ENCODE measurements at regions not wholly inside any gene's neighbourhood (a gene's known extent, or its start where the extent isn't known, plus 50 kb on each side); places are given as distances from the start of the nearest gene placed in this dataset.

GRCh38 chr1:8169364-8170058, 143.4 kb upstream of the ERRFI1 start:
- no peak overlapping the region for H3K4me3 ChIP-seq (ENCODE audit: low read depth, low read length)
- no peak for TF ChIP-seq CTCF (IDR thresholded peaks at IDR 0.05; ENCODE audit: insufficient read depth, low read depth, low read length)
- no peaks in the 10 kb centered on the region for H3K27me3 ChIP-seq (ENCODE audit: control insufficient read depth, insufficient read depth, low read length)
- H3K36me3 ChIP-seq (ENCODE audit: control insufficient read depth, insufficient read depth, low read length), result no peaks in the 10 kb centered on the region
- CTCF ChIA-PET, result interaction anchor here (1.2 kb wide), 3 partner anchors 10 to 154 kb away, joined by 3 to 4 read pairs (median 3); no protein-coding TSS in a partner anchor
- POLR2A ChIA-PET, result no interaction called here
- peak; percentile 53 for DNase-seq (ENCODE audit: low read depth)

GRCh38 chr1:8167936-8168335, 141.8 kb upstream of the ERRFI1 start:
- Histone ChIP-seq H3K27me3 (ENCODE audit: control insufficient read depth, insufficient read depth, low read length) (no peaks in the 10 kb centered on the region), H3K4me3 (ENCODE audit: low read depth, low read length) (no peak overlapping the region), H3K36me3 (ENCODE audit: control insufficient read depth, insufficient read depth, low read length) (no peaks in the 10 kb centered on the region)
- no peak for TF ChIP-seq CTCF (IDR thresholded peaks at IDR 0.05; ENCODE audit: insufficient read depth, low read depth, low read length)
- DNase-seq (ENCODE audit: low read depth), result no peak
- ChIA-PET CTCF (interaction anchor here (0.8 to 1.3 kb wide), 3 partner anchors 12 to 32 kb away, joined by 3 to 7 read pairs (median 3); no protein-coding TSS in a partner anchor), POLR2A (no interaction called here)

DNA sequence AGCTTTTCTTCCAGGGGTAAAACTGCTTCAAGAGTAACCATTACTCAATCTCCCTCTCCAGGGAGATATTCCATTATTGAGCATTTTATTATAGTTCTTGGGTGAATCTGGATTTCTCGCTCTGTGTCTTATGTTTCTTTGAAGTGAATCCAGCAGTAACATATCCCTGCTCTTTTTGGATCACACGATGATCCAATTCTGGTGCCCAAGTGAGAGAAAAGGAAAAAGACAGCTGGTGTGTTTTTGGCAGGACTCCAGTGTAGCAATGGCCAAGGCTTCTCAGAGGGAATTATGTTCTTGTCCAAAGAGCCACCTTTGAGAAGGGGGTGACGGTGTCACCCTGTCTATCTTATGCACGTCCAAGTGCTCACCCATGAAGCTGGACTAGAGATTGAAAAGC, 140.3 kb upstream of the ERRFI1 start:
- CTCF ChIA-PET, result interaction anchor here (1.3 kb wide), 1 partner anchor 10 kb away, joined by 4 read pairs; no protein-coding TSS in a partner anchor
- POLR2A ChIA-PET, result no interaction called here
- Histone ChIP-seq H3K36me3 (ENCODE audit: control insufficient read depth, insufficient read depth, low read length) (no peaks in the 10 kb centered on the region), H3K4me3 (ENCODE audit: low read depth, low read length) (no peak overlapping the region), H3K27me3 (ENCODE audit: control insufficient read depth, insufficient read depth, low read length) (0 out of 2 replicates have a peak, but pooled peaks cover 2% of the 10 kb centered on the region)
- DNase-seq (ENCODE audit: low read depth), result no peak
- TF ChIP-seq CTCF (IDR thresholded peaks at IDR 0.05; ENCODE audit: insufficient read depth, low read depth, low read length), result no peak

DNA sequence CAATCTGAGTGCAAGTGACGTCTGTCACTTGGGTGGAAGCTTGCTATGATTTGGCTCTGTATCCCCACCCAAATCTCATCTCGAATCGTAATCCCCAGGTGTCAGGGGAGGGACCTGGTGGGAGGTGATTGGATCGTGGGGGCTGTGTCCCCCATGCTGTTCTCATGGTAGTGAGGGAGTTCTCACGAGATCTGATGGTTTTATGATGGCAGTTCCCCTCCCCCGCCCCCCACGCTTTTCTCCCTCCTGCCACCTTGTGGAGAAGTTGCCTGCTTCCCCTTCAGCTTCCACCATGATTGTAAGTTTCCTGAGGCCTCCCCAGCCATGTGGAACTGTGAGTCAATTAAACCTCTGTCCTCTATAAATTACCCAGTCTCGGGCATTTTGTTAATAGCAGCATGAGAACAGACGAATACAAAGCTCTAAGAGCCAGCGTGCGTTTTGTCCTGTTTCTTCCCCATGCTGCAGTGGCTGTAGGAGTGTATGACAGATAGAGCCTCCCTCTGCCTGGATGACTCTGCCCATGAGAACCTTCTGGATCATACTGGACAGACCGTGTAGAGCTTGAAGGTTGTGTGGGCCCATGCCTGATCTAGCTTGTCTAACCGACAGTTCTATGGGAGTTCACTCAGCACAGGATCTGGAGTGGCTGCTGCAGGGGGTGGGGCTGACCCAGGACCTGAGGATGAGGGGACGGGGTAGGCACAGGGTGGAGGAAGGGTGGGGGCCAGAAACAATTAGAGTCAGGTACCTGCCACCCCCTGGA, 139.7 kb upstream of the ERRFI1 start:
- DNase-seq (ENCODE audit: low read depth), result no peak
- H3K4me3 ChIP-seq (ENCODE audit: low read depth, low read length), result no peak overlapping the region
- ChIA-PET CTCF (interaction anchor here (0.6 to 1.3 kb wide), 2 partner anchors 10 to 16 kb away, joined by 3 to 4 read pairs; no protein-coding TSS in a partner anchor), POLR2A (interaction anchor here (0.6 kb wide), 1 partner anchor 36 kb away, joined by 3 read pairs; no protein-coding TSS in a partner anchor)
- no peak for TF ChIP-seq CTCF (IDR thresholded peaks at IDR 0.05; ENCODE audit: insufficient read depth, low read depth, low read length)
- 0 out of 2 replicates have a peak, but pooled peaks cover 2% of the 10 kb centered on the region for H3K27me3 ChIP-seq (ENCODE audit: control insufficient read depth, insufficient read depth, low read length)
- H3K36me3 ChIP-seq (ENCODE audit: control insufficient read depth, insufficient read depth, low read length), result no peaks in the 10 kb centered on the region

DNA sequence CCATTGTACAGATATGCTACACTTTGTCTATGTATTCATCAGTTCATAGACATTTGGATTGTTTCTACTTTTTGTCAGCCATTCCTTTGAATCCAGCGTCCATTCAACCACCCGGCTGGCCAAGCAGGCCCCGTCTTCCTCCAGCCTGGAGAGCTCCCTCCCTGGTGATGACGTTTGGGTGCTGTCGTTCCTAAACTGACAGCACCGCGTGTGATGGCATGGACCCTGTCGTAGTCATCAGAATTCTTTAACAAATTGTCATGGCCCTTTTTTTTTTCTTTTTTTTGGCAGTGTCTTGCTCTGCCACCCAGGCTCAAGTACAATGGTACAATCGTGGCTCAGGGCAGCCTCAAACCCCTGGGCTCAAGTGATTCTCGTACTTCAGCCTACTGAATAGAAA, 138.6 kb upstream of the ERRFI1 start:
- ChIA-PET POLR2A (interaction anchor here (0.6 kb wide), 1 partner anchor 37 kb away, joined by 3 read pairs; no protein-coding TSS in a partner anchor), CTCF (interaction anchor here (0.6 kb wide), 1 partner anchor 77 kb away, joined by 3 read pairs; no protein-coding TSS in a partner anchor)
- TF ChIP-seq CTCF (IDR thresholded peaks at IDR 0.05; ENCODE audit: insufficient read depth, low read depth, low read length), result no peak
- no peak for DNase-seq (ENCODE audit: low read depth)
- Histone ChIP-seq H3K36me3 (ENCODE audit: control insufficient read depth, insufficient read depth, low read length) (no peaks in the 10 kb centered on the region), H3K4me3 (ENCODE audit: low read depth, low read length) (no peak overlapping the region), H3K27me3 (ENCODE audit: control insufficient read depth, insufficient read depth, low read length) (0 out of 2 replicates have a peak, but pooled peaks cover 2% of the 10 kb centered on the region)
